GM21576 (cell line): ENCODE measurements at regions not wholly inside any gene's neighbourhood (a gene's known extent, or its start where the extent isn't known, plus 50 kb on each side); places are given as distances from the start of the nearest gene placed in this dataset.
"Not testable (repeated sequence)": the region's sequence is repeated elsewhere in the genome, so short reads cannot be mapped to it uniquely, and the experiment has no call there.

ENCODE experiments used
- ATAC-seq: cut with Tn5 transposase; IDR thresholded peaks from one replicate; pipeline ENCODE4 v1.9.1; 2021; ENCODE audit warnings: mild to moderate bottlenecking, moderate library complexity; ENCODE audit not compliant: unreplicated experiment

DNA sequence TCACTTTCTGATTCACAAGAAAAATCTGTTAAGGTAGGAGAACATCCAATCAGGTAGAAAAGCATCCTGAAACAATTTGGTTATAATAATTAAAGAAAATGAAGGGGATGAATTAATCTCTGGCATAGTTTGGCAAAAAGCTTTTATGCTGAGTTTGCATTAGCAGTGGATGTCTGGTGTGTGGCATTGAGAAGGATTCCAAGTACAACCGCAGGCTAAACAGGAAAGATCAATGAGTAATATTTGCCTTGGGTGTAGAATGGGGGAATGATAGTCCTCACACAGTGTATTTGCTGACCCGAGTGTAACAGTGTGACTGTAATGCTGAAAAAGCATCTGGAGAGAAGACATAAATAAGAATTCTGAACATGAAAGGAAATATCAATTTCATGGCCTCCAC, 68.3 kb upstream of the SESTD1 start:
- ATAC-seq = no peak

DNA sequence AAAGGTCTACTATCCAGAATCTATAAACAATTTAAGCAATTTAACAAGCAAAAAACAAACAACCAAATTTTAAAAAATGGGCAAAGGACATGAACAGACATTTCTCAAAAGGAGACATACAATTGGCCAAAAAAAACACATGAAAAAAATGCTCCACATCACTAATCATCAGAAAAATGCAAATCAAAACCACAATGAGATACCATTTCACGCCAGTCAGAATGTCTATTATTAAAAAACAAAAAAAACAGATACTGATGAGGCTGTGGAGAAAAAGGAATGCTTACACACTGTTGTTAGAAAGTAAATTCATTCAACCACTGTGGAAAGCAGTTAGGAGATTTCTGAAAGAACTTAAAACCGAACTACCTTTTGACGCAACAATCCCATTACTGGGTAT, 66.4 kb upstream of the SESTD1 start:
- no peak for ATAC-seq

DNA sequence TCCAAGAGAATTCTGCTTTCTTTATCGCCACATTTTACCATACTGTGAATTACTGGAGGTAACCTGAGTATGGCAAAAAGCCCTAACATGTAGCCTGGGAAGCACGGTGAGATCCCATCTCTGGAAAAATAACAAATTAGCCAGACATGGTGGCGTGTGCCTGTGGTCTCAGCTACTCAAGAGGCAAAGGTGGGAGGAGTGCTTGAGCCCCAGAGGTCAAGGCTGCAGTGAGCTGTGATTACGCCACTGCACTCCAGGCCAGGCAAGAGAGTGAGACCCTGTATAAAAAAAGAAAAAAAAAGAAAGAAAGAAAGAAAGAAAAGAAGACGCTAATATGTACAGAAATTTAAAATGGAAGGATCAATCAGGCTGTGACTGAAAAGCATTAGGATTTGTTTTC, 57.7 kb upstream of the SESTD1 start:
- no peak for ATAC-seq

DNA sequence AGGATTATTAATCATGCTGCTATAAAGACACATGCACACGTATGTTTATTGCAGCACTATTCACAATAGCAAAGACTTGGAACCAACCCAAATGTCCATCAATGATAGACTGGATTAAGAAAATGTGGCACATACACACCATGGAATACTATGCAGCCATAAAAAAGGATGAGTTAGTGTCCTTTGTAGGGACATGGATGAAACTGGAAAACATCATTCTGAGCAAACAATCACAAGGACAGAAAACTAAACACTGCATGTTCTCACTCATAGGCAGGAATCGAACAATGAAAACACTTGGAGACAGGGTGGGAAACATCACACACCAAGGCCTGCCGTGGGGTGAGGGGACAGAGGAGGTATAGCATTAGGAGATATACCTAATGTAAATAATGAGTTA, 56.4 kb upstream of the SESTD1 start:
- ATAC-seq = not testable (repeated sequence)

DNA sequence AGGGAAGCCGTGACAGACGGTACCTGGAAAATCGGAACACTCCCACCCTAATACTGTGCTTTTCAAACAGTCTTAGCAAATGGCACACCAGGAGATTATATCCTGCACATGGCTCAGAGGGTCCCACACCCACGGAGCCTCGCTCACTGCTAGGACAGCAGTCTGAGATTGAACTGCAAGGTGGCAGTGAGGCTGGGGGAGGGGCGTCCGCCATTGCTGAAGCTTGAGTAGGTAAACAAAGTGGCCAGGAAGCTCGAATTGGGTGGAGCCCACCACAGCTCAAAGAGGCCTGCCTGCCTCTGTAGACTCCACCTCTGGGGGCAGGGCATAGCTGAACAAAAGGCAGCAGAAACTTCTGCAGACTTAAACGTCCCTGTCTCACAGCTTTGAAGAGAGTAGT, 50.1 kb upstream of the SESTD1 start:
- ATAC-seq = not testable (repeated sequence)
